HG03196 (cell line): ENCODE measurements at regions not wholly inside any gene's neighbourhood (a gene's known extent, or its start where the extent isn't known, plus 50 kb on each side); places are given as distances from the start of the nearest gene placed in this dataset.
"Not testable (repeated sequence)": the region's sequence is repeated elsewhere in the genome, so short reads cannot be mapped to it uniquely, and the experiment has no call there.

ENCODE experiments used
- ATAC-seq: cut with Tn5 transposase; IDR thresholded peaks from one replicate; pipeline ENCODE4 v1.9.1; 2021; ENCODE audit not compliant: unreplicated experiment

GRCh38 chr10:3255075-3255474 lies 82.5 kb upstream of the PITRM1 start:
- ATAC-seq, result no peak

GRCh38 chr10:3253974-3254373 lies 81.4 kb upstream of the PITRM1 start:
- ATAC-seq, result not testable (repeated sequence)

- ATAC-seq, result no peak
Measured at GRCh38 chr10:3251172-3251571, 78.6 kb upstream of the PITRM1 start.

- ATAC-seq, result no peak
Measured at GRCh38 chr10:3249307-3249889, 76.8 kb upstream of the PITRM1 start.

GRCh38 chr10:3248526-3249306 lies 76.1 kb upstream of the PITRM1 start:
- ATAC-seq, result no peak

GRCh38 chr10:3245395-3245794 lies 72.8 kb upstream of the PITRM1 start:
- ATAC-seq, result no peak

GRCh38 chr10:3241967-3242650 lies 69.5 kb upstream of the PITRM1 start:
- ATAC-seq, result no peak

GRCh38 chr10:3241274-3241921 lies 68.8 kb upstream of the PITRM1 start:
- ATAC-seq, result no peak

- no peak for ATAC-seq
Measured at GRCh38 chr10:3239920-3240894, 67.6 kb upstream of the PITRM1 start.

GRCh38 chr10:3239066-3239919 lies 66.7 kb upstream of the PITRM1 start:
- ATAC-seq, result no peak

- ATAC-seq, result no peak
Measured at GRCh38 chr10:3238115-3238871, 65.7 kb upstream of the PITRM1 start.

GRCh38 chr10:3237530-3237929 lies 64.9 kb upstream of the PITRM1 start:
- ATAC-seq, result no peak

GRCh38 chr10:3236644-3237404 lies 64.2 kb upstream of the PITRM1 start:
- ATAC-seq, result no peak

GRCh38 chr10:3235996-3236510 lies 63.5 kb upstream of the PITRM1 start:
- no peak for ATAC-seq

GRCh38 chr10:3235395-3235794 lies 62.8 kb upstream of the PITRM1 start:
- no peak for ATAC-seq

GRCh38 chr10:3233486-3233990 lies 61.0 kb upstream of the PITRM1 start:
- no peak for ATAC-seq

- no peak for ATAC-seq
Measured at GRCh38 chr10:3231951-3232730, 59.6 kb upstream of the PITRM1 start.
